Neural cell (in vitro differentiated cells): ENCODE measurements at regions not wholly inside any gene's neighbourhood (a gene's known extent, or its start where the extent isn't known, plus 50 kb on each side); places are given as distances from the start of the nearest gene placed in this dataset.

Experiments
- RAD21 ChIP-seq: fragments of 450-650 bp; conservative IDR thresholded peaks from 2 replicates; pipeline ENCODE4 v1.6.1; 2014; ENCODE audit warnings: antibody characterized with exemption, mild to moderate bottlenecking, moderate library complexity
- SMC3 ChIP-seq: fragments of 450-650 bp; conservative IDR thresholded peaks from 2 replicates; pipeline ENCODE4 v1.6.1; 2014; ENCODE audit warnings: antibody characterized with exemption, mild to moderate bottlenecking, moderate library complexity; ENCODE audit not compliant: poor library complexity
- TAF1 ChIP-seq: IDR thresholded peaks from 2 replicates; pipeline ENCODE4 v1.6.1; 2012; ENCODE audit warnings: low read depth
- TF ChIP-seq, protein P1 (sequence below): fragments of 450-650 bp; IDR thresholded peaks from 2 replicates; pipeline ENCODE4 v1.5.1; 2014; ENCODE audit warnings: antibody characterized with exemption, mild to moderate bottlenecking, moderate library complexity; ENCODE audit not compliant: poor library complexity, severe bottlenecking

DNA sequence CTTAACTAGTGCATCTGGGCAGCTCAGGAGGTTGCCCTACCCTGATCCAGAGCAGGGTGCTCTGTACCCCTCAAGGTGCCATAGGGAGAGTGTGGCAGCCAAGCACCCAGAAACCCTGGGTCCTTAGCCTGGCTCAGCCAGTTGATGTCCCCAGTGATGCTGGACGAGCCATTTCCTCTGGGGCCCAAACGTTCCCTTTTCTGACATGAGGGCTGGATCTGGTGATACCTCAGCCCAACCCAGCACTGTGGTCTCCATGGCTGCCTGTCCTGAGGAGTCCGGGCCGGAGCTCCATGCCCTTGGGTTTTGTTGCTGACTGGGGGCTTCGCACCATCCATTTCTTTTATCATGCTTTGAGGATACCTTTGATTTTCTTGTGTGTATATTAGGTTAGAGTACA is 87.9 kb upstream of the IKZF1 start:
- TF ChIP-seq TAF1: no peak
- TF ChIP-seq, protein P1, sequence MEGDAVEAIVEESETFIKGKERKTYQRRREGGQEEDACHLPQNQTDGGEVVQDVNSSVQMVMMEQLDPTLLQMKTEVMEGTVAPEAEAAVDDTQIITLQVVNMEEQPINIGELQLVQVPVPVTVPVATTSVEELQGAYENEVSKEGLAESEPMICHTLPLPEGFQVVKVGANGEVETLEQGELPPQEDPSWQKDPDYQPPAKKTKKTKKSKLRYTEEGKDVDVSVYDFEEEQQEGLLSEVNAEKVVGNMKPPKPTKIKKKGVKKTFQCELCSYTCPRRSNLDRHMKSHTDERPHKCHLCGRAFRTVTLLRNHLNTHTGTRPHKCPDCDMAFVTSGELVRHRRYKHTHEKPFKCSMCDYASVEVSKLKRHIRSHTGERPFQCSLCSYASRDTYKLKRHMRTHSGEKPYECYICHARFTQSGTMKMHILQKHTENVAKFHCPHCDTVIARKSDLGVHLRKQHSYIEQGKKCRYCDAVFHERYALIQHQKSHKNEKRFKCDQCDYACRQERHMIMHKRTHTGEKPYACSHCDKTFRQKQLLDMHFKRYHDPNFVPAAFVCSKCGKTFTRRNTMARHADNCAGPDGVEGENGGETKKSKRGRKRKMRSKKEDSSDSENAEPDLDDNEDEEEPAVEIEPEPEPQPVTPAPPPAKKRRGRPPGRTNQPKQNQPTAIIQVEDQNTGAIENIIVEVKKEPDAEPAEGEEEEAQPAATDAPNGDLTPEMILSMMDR: no peak
- no peak for TF ChIP-seq RAD21
- no peak for TF ChIP-seq SMC3
